B cell (primary cell): ENCODE measurements at regions not wholly inside any gene's neighbourhood (a gene's known extent, or its start where the extent isn't known, plus 50 kb on each side); places are given as distances from the start of the nearest gene placed in this dataset.

Experiments
- ATAC-seq: fragments of 200-7000 bp; cut with Tn5 transposase; one replicate; pipeline ENCODE4 v1.10.0; 2021; ENCODE audit warnings: low read depth, mild to moderate bottlenecking, moderate number of reproducible peaks, moderate library complexity
- CTCF ChIA-PET: fragments of 350-600 bp; sonication (Branson Sonifier 250); formaldehyde crosslinking; loops from one replicate; lab custom pipeline; 2021; ENCODE audit warnings: antibody characterized with exemption, inconsistent platforms; lab: Charles Lee
- POLR2A ChIA-PET: fragments of 350-600 bp; sonication (Branson Sonifier 250); formaldehyde crosslinking; loops from one replicate; lab custom pipeline; 2021; ENCODE audit warnings: antibody characterized with exemption; lab: Charles Lee
- DNase-seq: peaks from one replicate; pipeline ENCODE4 v3.0.0; 2013
- H2AFZ ChIP-seq: 2 replicates; pipeline ENCODE4 v1.6.1; 2012; ENCODE audit warnings: mild to moderate bottlenecking, low read depth, low read length; ENCODE audit not compliant: insufficient read depth, poor library complexity, severe bottlenecking
- H3K27ac ChIP-seq, 2 donors: 1 replicate in 1 of 2; 2 replicates in 1 of 2; pipeline ENCODE4 v1.5.1; 2012 to 2013; ENCODE audit warnings: low read length in 2 of 2, mild to moderate bottlenecking in 2 of 2, moderate library complexity in 1 of 2
- H3K27me3 ChIP-seq, 4 experiments: fragments of 200-600 bp in 1 of 4; sonication (generic) in 1 of 4; replicated peaks in 1 of 4; 1 replicate in 2 of 4; 2 replicates in 2 of 4; pipeline versions ENCODE4 v1.6.1 to v1.7.0; 2013 to 2016; ENCODE audit warnings: low read length in 3 of 4, mild to moderate bottlenecking in 2 of 4, mixed read lengths in 1 of 4, moderate library complexity in 1 of 4; ENCODE audit not compliant: insufficient read depth in 4 of 4, control insufficient read depth in 3 of 4; ENCODE audit errors: control extremely low read depth in 1 of 4
- H3K36me3 ChIP-seq, 2 experiments: replicated peaks in 1 of 2; 1 replicate in 1 of 2; 2 replicates in 1 of 2; pipeline versions ENCODE4 v1.6.1 to v1.7.1; 2013; ENCODE audit warnings: low read length in 1 of 2; ENCODE audit not compliant: insufficient read depth in 2 of 2, control insufficient read depth in 1 of 2; ENCODE audit errors: control extremely low read depth in 1 of 2, extremely low read depth in 1 of 2
- H3K4me1 ChIP-seq, 2 donors: fragments of 200-600 bp in 1 of 2; sonication (generic) in 1 of 2; 1 replicate in 1 of 2; 2 replicates in 1 of 2; pipeline versions ENCODE4 v1.5.1 to v1.6.1; 2013 to 2017; ENCODE audit warnings: low read length in 2 of 2; ENCODE audit not compliant: control insufficient read depth in 2 of 2, insufficient read depth in 2 of 2
- H3K4me2 ChIP-seq: replicated peaks from 2 replicates; pipeline ENCODE3; 2012; ENCODE audit warnings: mild to moderate bottlenecking, low read depth, low read length; ENCODE audit not compliant: poor library complexity, severe bottlenecking
- H3K4me3 ChIP-seq, 5 experiments: fragments of 200-600 bp in 1 of 5; sonication (generic) in 1 of 5; 1 replicate in 3 of 5; 2 replicates in 2 of 5; pipeline versions ENCODE4 v1.5.1 to v1.7.0; 2011 to 2016; ENCODE audit warnings: low read length in 4 of 5, mild to moderate bottlenecking in 4 of 5, low read depth in 2 of 5, control low read depth in 1 of 5, moderate library complexity in 1 of 5; ENCODE audit not compliant: insufficient read depth in 1 of 5; ENCODE audit errors: control extremely low read depth in 1 of 5, extremely low read depth in 1 of 5
- H3K79me2 ChIP-seq: fragments of 200-600 bp; sonication (generic); one replicate; pipeline ENCODE4 v1.6.0; 2016; ENCODE audit warnings: low read length; ENCODE audit not compliant: control insufficient read depth, insufficient read depth
- H3K9ac ChIP-seq: fragments of 200-600 bp; sonication (generic); 2 replicates; pipeline ENCODE4 v1.6.1; 2017; ENCODE audit warnings: mild to moderate bottlenecking, low read length, moderate library complexity
- H3K9me3 ChIP-seq, 3 donors: one replicate each; pipeline versions ENCODE4 v1.6.1 to v1.7.1; 2013; ENCODE audit warnings: low read length in 2 of 3; ENCODE audit not compliant: control insufficient read depth in 2 of 3, insufficient read depth in 1 of 3; ENCODE audit errors: control extremely low read depth in 1 of 3
- H4K20me1 ChIP-seq: 2 replicates; pipeline ENCODE4 v1.6.0; 2012; ENCODE audit warnings: mild to moderate bottlenecking, low read length; ENCODE audit not compliant: insufficient read depth, control insufficient read depth, poor library complexity, severe bottlenecking
- H3K27ac Mint-ChIP-seq: one replicate; pipeline ENCODE4 v1.8.0; 2021; ENCODE audit warnings: mixed read lengths
- H3K27me3 Mint-ChIP-seq: one replicate; pipeline ENCODE4 v1.8.0; 2021; ENCODE audit warnings: mixed read lengths
- H3K4me1 Mint-ChIP-seq: one replicate; pipeline ENCODE4 v1.8.0; 2021; ENCODE audit warnings: mixed read lengths
- H3K4me3 Mint-ChIP-seq: one replicate; pipeline ENCODE4 v1.8.0; 2021; ENCODE audit warnings: mixed read lengths
- H3K9me3 Mint-ChIP-seq: one replicate; pipeline ENCODE4 v1.8.0; 2022; ENCODE audit warnings: mixed read lengths; ENCODE audit not compliant: insufficient read depth
- CTCF ChIP-seq: fragments of 200-600 bp; IDR thresholded peaks from one replicate; pipeline ENCODE4 v1.8.0; 2022; ENCODE audit warnings: antibody characterized with exemption, mild to moderate bottlenecking
- EZH2 ChIP-seq: IDR thresholded peaks from 2 replicates; pipeline ENCODE4 v1.6.1; 2012; ENCODE audit warnings: borderline replicate concordance, low read depth, mild to moderate bottlenecking, moderate library complexity, low read length; ENCODE audit not compliant: insufficient read depth, poor library complexity, severe bottlenecking
- WGBS: methylation state at CpG from one replicate; pipeline ENCODE4 v1.1.5; 2013; ENCODE audit warnings: missing lambda C conversion rate; ENCODE audit not compliant: insufficient coverage; 5-methylcytosine and 5-hydroxymethylcytosine counted together
- intact Hi-C: fragments of 100-400 bp; cut with micrococcal nuclease; formaldehyde crosslinking; loops from one replicate; pipeline ENCODE4 v1.10.0; 2022

- DNase-seq, result no peak
Observed at GRCh38 chr6:81636930-81637568, 115.4 kb downstream of the TENT5A start.

More at GRCh38 chr6:81636930-81637568, 115.4 kb downstream of the TENT5A start:
- ATAC-seq, result no peak
- no peak overlapping the region for H3K4me3 ChIP-seq
- H3K9ac ChIP-seq, result no peak overlapping the region
- Mint-ChIP-seq H3K4me1 (no peaks in the 10 kb centered on the region), H3K9me3 (no peaks in the 10 kb centered on the region), H3K4me3 (no peak overlapping the region), H3K27me3 (no peaks in the 10 kb centered on the region), H3K27ac (no peak overlapping the region)
- 90% methylated on average over 4 of the region's 5 CpGs for WGBS
- intact Hi-C loops, result no loop called here
- H3K27me3 ChIP-seq, result no peaks in the 10 kb centered on the region
- H3K4me1 ChIP-seq, result no peaks in the 10 kb centered on the region
- H3K4me2 ChIP-seq, result no peak overlapping the region
- TF ChIP-seq EZH2 (no peak), CTCF (no peak)
- H3K36me3 ChIP-seq, result no peaks in the 10 kb centered on the region
- H4K20me1 ChIP-seq, result no peaks in the 10 kb centered on the region
- CTCF ChIA-PET, result no interaction called here
- POLR2A ChIA-PET, result no interaction called here
- H3K27ac ChIP-seq, result no peak overlapping the region
- H2AFZ ChIP-seq, result no peak overlapping the region
- H3K9me3 ChIP-seq, result no peaks in the 10 kb centered on the region
- H3K79me2 ChIP-seq, result no peaks in the 10 kb centered on the region
